Endothelial cell of hepatic sinusoid (primary cell): ENCODE measurements at regions not wholly inside any gene's neighbourhood (a gene's known extent, or its start where the extent isn't known, plus 50 kb on each side); places are given as distances from the start of the nearest gene placed in this dataset.
"Not testable (repeated sequence)": the region's sequence is repeated elsewhere in the genome, so short reads cannot be mapped to it uniquely, and the experiment has no call there.

Experiments
- in situ Hi-C: cut with HindIII; loops from 2 replicates; pipeline ENCODE4 v1.10.0; 2017; ENCODE audit warnings: low sequenced_read_pairs

- in situ Hi-C loops: loop anchor here (5.0 to 10.0 kb wide), 2 partner anchors 94 to 227 kb away; no protein-coding TSS in a partner anchor
These were observed 241.8 kb upstream of the IRF2BP2 start for GRCh38 chr1:234851450-234852438.

DNA sequence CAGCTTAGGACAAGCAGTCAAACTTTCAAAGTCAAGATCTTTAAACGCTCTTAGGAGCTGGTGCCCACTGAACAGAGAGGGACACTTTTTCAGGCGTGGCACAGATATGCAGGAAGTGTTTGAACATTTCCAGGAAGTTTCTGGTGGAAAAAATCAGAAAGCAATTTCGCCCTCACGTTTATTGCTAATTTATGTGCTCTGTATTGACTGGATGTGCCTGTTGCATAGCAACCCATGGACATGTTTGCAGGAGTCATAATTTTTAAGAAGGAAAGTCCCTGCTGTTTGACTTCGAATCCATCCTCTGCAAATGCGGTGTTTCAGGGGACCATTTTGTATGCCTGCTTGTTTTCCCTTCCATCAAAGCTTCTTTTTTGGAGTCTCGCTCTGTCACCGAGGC, 239.9 kb upstream of the IRF2BP2 start:
- in situ Hi-C loops: loop anchor here (5.0 to 10.0 kb wide), 2 partner anchors 93 to 225 kb away; no protein-coding TSS in a partner anchor

DNA sequence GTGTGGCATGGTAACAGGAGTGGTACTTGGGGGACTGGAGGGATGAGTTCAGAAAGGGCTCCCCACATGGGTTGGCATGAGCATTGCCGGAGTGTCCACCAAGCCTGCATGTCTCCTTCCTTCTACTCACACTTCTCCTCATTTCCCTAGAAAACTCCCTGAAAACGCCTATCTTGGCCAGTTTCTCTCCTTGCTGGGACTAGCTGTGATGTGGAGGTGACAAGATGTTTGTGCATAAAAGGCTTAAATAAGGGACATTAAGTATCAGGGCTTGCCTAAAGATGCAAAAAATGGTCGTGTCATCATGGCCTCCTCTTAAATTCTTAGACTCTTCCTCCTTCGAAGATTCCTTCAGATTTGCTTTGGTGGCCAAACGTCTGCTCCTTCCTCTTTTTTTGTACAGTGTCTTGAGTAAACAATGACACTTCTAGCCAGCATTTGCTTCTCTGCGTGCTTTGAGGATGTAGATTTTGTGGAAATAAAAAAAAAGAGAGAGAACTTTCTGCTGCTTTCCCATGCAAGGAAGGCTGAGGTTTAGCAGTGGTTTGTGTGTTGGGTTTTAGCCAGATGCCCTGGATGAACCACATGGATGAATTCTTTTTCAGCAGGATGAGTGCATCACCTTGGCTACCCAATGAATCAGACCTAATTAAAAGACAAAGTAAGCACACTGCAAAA, 239.1 kb upstream of the IRF2BP2 start:
- in situ Hi-C loops: no loop called here

- in situ Hi-C loops: not testable (repeated sequence)
These were observed 236.8 kb upstream of the IRF2BP2 start for GRCh38 chr1:234846813-234847212.

DNA sequence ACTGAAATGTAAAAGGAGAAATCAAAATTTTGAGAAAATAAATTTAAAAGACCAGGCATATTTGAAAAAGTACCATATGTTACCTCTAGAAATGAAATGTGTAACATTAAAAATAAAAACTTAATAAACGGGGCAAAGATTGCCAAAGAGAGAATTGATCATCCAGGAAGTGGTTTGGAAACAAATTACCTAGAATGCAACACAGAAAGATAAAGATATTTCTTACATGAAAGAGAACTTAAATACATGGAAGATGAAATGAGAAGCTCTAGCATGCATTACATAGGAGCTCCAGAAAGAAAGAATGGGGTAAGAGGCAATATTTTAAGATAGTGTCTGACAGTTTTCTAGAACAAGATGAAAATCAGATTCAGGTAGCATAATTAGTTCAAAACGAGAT, 235.9 kb upstream of the IRF2BP2 start:
- in situ Hi-C loops: no loop called here

DNA sequence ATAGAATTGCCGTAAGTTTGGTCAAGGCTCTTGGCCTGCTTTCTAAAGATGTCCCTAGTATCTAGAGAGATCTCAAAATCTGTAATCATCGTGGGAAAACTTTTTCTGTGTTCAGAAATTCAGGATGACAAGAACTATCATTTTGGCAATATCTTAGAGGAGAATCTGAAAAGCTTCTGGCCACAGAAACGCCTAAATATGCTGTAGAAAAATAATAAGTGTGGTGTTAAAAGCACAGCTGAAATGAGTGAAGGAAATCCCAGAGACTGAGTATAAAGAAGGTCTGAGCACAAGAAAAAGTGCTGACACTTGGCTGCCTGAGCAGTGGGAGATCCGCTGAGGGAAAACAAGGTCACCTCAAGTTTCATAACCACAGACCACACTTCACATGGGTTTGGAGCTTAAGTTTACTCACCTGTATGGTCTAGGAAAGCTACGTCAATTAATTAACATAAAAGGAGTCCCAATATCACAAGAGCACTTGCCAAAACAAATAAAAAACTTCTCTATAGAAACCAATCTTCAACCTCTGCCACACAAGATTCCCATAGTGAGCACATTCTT, 235.2 kb upstream of the IRF2BP2 start:
- in situ Hi-C loops: no loop called here

- in situ Hi-C loops: no loop called here
These were observed 234.6 kb upstream of the IRF2BP2 start for GRCh38 chr1:234844479-234845031.

GRCh38 chr1:234843946-234844345, 234.0 kb upstream of the IRF2BP2 start:
- in situ Hi-C loops: no loop called here

DNA sequence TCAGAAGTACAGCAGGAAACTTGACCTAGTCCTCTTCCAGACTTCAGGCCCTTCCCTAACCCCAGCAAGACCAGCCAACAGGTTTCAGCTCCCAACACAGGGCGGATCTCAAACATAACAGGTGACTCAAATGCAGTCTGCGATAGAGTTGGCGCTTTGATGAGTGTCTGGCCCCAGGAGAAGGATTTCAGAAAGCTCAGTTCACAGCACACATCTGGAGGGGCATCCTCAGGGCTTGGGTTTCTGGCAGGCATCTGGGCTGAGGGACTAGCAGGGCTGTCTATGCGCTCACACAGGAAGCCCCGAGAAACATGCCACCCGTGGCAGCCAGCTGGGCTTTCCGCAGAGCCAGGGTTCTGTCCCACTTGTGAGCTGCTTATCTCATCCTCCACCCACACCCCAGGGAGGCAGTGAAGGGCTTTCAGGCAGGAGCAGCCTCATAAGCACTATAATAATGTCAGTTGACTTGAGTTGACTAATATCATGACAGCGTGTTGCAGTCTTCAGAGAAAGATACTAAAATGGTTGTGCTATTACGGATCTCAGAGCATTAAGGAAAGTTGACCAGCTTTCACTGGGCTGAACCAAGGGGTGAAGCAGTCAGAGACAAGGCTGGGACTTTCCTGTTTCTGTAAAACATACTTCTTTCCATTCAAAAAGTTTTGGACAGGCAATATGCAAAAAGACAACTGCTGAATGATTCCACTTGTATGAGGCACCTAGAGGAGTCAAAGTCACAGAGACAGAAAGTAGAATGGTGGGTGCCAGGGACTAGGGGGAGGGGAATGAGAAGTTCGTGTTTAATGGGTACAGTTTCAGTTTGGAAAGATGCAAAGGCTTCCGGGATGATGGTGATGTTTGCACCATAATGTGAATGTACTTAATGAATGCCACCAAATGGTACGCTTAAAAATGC, 233.0 kb upstream of the IRF2BP2 start:
- in situ Hi-C loops: no loop called here

- in situ Hi-C loops: no loop called here
These were observed 231.8 kb upstream of the IRF2BP2 start for GRCh38 chr1:234841710-234842231.

DNA sequence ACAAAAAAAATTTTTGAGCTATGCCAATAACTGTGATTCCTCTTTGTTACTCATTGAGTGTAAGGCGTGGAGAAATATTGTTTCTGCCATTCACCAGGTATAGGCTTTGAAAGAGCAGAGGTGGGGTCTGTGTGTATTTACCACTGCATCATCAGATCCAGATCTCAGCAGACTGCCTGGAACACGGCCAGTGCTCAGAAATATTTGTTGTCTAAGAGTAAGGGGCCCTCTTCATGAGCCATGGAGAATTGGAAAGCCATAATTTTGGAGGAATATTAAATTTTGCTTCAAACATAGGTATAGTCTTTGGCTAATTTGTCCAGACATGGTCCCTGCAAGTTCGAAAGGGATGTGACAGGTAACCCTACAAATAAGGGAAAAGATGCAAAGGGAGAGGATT, 231.3 kb upstream of the IRF2BP2 start:
- in situ Hi-C loops: no loop called here

DNA sequence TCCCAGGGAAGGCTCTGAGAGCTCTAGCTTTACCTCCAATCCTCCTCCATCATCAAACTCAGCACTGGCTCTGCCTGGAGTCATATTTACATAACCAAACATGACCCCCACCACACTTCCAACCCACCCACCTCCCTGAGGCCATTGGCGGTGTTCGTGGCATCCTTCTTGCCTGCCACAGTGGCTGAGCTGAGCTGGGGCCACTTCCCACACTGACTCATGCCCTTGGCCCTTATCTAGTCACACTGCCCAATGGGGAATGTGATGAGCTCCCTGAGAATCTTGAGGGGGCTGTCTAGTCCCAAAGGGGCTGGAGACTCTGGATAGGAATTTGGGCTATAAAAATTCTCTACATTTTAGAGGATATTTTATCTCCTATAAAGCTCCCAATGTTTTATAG, 230.9 kb upstream of the IRF2BP2 start:
- in situ Hi-C loops: no loop called here

DNA sequence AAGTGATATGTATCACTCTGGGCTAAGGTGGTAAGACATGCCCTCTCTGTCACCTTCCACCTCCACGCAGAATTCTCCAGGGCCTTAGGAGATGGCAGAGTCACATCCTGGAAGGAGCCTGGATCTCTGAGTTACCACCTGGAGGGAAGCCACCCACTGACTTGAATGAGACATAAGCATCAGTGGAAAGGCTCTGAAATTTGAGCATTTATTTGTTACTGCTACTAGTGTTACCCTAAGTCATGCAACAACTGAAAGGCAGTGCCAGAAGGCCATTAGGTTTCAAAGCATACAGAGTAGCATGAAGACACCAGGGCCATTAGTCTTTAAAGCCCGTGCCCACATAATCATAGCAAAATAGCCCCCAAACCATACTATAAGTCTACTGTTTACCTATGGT, 230.3 kb upstream of the IRF2BP2 start:
- in situ Hi-C loops: no loop called here

DNA sequence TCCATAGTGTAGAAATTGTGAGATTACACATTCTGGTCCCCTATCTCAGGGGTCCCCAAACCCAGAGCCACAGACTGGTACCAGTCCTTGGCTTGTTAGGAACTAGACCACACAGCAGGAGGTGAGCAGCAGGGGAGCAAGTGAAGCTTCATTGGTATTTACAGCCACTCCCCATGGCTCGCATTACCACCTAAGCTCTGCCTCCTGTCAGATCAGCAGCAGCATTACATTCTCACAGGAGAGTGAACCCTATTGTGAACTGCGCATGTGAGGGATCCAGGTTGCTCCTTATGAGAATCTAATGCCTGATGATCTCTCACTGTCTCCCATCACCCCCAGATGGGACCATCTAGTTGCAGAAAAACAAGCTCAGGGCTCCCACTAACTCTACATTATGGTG, 229.7 kb upstream of the IRF2BP2 start:
- in situ Hi-C loops: loop anchor here (5.0 to 10.0 kb wide), 3 partner anchors 53 to 235 kb away; no protein-coding TSS in a partner anchor

GRCh38 chr1:234838820-234839219, 228.8 kb upstream of the IRF2BP2 start:
- in situ Hi-C loops: loop anchor here (5.0 to 10.0 kb wide), 3 partner anchors 53 to 236 kb away; no protein-coding TSS in a partner anchor

DNA sequence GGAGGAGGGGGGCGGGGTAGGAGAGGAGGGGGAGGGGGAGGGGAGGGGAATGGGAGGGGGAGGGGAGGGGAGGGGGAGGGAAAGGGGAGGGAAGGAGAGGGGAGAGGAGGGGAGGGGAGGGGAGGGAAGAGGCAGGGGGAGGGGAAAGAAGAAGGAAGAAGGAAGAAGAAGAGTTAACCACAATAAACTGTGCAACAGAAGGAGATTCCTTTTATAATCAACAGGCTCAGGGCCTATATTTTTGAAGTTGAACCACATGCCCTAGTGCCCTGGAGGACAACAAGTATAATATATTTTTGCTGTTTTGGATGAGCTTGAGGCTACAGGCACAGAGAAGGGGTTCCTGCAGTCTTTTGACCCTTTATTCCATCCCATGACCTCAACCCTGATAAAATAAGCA, 228.2 kb upstream of the IRF2BP2 start:
- in situ Hi-C loops: loop anchor here (5.0 to 10.0 kb wide), 3 partner anchors 54 to 237 kb away; no protein-coding TSS in a partner anchor

DNA sequence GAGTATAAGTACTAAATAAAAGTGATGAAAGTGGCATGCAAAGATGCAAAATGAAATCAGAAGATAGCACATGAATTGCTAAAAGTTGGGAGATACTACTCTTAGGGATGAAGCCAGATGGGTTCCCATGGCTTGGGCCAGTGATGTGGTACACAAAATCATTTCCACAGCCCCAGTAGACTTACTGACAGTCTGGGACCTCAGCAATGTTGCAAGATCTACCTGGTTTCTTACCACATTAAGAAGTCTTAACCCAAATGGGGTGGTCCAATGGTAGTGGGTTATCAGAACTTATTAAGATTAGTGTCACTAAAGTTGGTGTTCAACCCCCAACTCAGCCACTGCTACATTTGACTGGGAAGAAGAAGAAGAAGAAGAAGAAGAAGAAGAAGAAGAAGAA, 227.7 kb upstream of the IRF2BP2 start:
- in situ Hi-C loops: loop anchor here (5.0 to 10.0 kb wide), 3 partner anchors 55 to 237 kb away; no protein-coding TSS in a partner anchor

DNA sequence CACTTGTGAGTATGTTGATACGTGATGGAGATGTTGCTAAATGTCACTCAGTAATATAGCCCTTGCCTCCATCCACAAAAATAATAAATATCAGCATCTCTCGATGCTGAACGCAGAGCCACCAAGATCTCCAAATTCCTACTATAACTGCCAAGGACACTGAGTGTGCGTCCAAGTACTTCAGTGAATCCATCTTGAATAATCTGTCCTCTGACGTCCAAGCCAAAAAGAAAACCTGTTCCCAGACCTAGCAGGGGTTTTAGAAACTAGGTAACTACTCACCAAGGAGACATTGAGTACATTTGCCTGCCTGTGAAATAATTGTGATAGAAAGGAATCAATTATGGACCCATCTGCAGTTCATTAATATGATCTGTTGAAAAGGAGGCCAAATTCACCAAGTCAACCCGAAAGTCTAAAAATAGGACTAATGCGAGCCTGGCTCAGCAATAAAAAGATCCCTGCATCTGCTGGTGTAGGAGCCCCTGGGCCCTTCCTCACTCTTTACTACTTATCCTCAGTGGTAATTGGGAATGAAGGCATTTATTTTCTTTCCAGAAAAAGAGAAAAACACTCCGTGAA, 226.9 kb upstream of the IRF2BP2 start:
- in situ Hi-C loops: loop anchor here (5.0 to 10.0 kb wide), 3 partner anchors 55 to 238 kb away; no protein-coding TSS in a partner anchor

- in situ Hi-C loops: loop anchor here (5.0 to 10.0 kb wide), 3 partner anchors 56 to 239 kb away; no protein-coding TSS in a partner anchor
These were observed 226.2 kb upstream of the IRF2BP2 start for GRCh38 chr1:234836045-234836681.
